ENCODE measurements at regions not wholly inside any gene's neighbourhood (a gene's known extent, or its start where the extent isn't known, plus 50 kb on each side); places are given as distances from the start of the nearest gene placed in this dataset.

DNA sequence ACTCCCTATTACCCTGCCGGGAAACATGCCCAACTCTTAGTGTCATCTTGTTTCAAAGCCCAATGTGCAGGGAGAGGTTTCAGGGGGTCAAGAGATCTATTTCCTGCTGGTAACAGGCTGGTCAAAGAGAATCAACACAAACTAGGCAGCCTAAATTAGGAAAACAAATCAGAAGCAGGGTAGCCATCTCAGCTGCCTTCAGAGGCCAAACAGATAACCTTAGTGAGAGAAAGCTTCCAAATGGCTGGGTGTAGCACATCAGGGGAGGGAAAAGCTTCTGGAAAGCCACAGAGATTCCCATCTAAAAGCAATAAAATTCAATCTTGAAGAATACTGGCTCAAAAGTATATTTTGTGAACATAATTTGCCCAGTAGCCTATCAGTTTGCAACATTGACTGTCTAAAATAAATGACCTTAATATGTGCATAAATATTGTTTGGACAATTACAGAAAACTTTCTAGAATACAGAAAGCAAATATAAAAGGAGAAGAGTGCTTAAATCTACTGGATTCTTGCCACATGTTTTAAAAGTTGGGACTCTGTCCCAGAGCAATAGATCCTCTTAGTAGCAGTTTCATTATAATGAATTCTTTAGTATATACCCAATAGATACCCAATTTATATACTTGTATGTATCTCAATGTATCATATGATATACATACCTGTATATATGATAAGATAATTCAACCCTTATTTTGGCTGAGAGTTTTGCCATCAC, 371.9 kb upstream of the RARB start:
- no peaks in the 10 kb centered on the region for H3K9me3 ChIP-seq
- H3K4me1 ChIP-seq: no peaks in the 10 kb centered on the region
- no peaks in the 10 kb centered on the region for H3K36me3 ChIP-seq
- no peak for DNase-seq (ENCODE audit: extremely low spot score in 2 of 2)
- H3K27me3 ChIP-seq: no peaks in the 10 kb centered on the region
- no peak overlapping the region for H3K27ac ChIP-seq
- no peak overlapping the region for H3K4me3 ChIP-seq
- TF ChIP-seq, protein P1, sequence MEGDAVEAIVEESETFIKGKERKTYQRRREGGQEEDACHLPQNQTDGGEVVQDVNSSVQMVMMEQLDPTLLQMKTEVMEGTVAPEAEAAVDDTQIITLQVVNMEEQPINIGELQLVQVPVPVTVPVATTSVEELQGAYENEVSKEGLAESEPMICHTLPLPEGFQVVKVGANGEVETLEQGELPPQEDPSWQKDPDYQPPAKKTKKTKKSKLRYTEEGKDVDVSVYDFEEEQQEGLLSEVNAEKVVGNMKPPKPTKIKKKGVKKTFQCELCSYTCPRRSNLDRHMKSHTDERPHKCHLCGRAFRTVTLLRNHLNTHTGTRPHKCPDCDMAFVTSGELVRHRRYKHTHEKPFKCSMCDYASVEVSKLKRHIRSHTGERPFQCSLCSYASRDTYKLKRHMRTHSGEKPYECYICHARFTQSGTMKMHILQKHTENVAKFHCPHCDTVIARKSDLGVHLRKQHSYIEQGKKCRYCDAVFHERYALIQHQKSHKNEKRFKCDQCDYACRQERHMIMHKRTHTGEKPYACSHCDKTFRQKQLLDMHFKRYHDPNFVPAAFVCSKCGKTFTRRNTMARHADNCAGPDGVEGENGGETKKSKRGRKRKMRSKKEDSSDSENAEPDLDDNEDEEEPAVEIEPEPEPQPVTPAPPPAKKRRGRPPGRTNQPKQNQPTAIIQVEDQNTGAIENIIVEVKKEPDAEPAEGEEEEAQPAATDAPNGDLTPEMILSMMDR (IDR thresholded peaks at IDR 0.05): no peak
- no peak for TF ChIP-seq POLR2A (IDR thresholded peaks at IDR 0.05)
- TF ChIP-seq POLR2AphosphoS5 (IDR thresholded peaks at IDR 0.05; ENCODE audit: insufficient read depth in 1 of 2, low read depth in 1 of 2): no peak
- intact Hi-C loops (cut with DNase I): no loop called here

DNA sequence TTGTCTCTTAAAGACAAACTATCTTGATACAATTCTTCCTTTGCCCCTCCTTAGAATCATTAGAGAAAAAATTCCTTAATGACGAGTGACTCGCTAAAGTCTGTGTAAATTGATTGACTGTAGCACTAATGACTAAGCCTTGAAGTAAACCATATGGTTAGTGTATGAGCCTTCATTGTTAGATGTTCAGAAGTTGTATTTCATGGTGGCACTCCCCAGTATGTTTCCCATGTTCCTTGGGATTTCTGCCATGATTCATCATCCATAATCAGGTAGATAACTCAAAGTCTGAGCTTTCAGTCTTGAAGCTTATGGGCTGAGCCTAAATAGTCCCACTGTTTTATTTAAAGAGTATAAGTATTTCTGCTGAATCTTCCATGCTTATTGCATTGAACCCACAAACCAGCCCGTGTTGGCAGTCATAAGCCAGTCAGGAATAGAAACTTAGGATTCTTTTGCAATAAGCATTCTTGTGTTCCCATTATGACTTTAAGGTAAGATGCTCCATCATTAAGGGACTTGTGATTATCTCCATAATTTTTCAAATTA, 371.2 kb upstream of the RARB start:
- Histone ChIP-seq H3K4me3 (no peak overlapping the region), H3K9me3 (no peaks in the 10 kb centered on the region), H3K27ac (no peak overlapping the region), H3K4me1 (no peaks in the 10 kb centered on the region), H3K36me3 (no peaks in the 10 kb centered on the region), H3K27me3 (no peaks in the 10 kb centered on the region)
- TF ChIP-seq, protein P1 (IDR thresholded peaks at IDR 0.05): no peak
- TF ChIP-seq POLR2A (IDR thresholded peaks at IDR 0.05) (no peak), POLR2AphosphoS5 (IDR thresholded peaks at IDR 0.05; ENCODE audit: insufficient read depth in 1 of 2, low read depth in 1 of 2) (no peak)
- intact Hi-C loops (cut with DNase I): no loop called here
- DNase-seq (ENCODE audit: extremely low spot score in 2 of 2): no peak

DNA sequence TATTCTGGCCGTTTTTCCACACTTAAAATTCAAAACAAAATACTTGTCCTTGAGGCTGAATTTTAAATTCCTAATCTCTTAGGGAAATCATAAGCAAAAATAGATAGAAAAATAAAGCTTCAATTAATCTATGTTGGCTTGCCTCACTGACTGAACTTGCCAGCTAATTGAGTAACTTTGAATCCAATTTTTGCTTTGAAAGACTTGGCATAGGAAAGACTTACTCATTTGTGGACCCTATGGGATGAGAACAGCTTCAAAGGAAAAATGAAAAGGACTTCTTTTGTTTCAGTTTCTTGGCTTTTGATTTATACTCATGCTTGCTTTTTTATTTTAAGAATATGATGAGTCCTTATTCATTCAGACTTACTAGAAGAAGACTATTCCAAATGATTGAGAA, 370.7 kb upstream of the RARB start:
- H3K4me3 ChIP-seq: no peak overlapping the region
- no peaks in the 10 kb centered on the region for H3K36me3 ChIP-seq
- H3K27me3 ChIP-seq: no peaks in the 10 kb centered on the region
- H3K27ac ChIP-seq: no peak overlapping the region
- TF ChIP-seq POLR2A (IDR thresholded peaks at IDR 0.05) (no peak), POLR2AphosphoS5 (IDR thresholded peaks at IDR 0.05; ENCODE audit: insufficient read depth in 1 of 2, low read depth in 1 of 2) (no peak)
- TF ChIP-seq, protein P1 (IDR thresholded peaks at IDR 0.05): no peak
- H3K4me1 ChIP-seq: no peaks in the 10 kb centered on the region
- intact Hi-C loops (cut with DNase I): no loop called here
- no peak for DNase-seq (ENCODE audit: extremely low spot score in 2 of 2)
- no peaks in the 10 kb centered on the region for H3K9me3 ChIP-seq

DNA sequence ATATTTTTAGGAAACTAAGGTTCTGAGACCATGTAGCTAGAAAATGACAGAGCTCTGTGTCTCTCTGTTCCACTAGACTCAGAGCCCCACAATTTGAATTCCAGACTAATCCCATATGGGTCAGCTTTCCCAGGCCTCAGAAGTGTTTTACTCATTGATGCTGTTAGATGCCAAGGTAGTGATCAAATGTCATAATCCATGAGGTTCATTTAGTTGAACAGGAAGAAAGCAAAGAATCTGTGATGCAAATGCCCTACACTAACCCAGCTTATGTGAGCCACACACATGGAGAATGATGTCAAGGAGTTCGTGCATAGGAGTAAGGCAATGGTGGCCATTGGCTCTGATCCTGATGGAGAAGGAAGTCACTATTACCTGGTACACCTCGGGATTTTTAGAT, 363.4 kb upstream of the RARB start:
- intact Hi-C loops (cut with DNase I): no loop called here
- DNase-seq (ENCODE audit: extremely low spot score in 2 of 2): no peak
- Histone ChIP-seq H3K27me3 (no peaks in the 10 kb centered on the region), H3K9me3 (no peaks in the 10 kb centered on the region), H3K4me3 (no peak overlapping the region), H3K36me3 (no peaks in the 10 kb centered on the region), H3K4me1 (no peaks in the 10 kb centered on the region), H3K27ac (no peak overlapping the region)
- TF ChIP-seq POLR2AphosphoS5 (IDR thresholded peaks at IDR 0.05; ENCODE audit: insufficient read depth in 1 of 2, low read depth in 1 of 2) (no peak), POLR2A (IDR thresholded peaks at IDR 0.05) (no peak)
- TF ChIP-seq, protein P1 (IDR thresholded peaks at IDR 0.05): no peak

DNA sequence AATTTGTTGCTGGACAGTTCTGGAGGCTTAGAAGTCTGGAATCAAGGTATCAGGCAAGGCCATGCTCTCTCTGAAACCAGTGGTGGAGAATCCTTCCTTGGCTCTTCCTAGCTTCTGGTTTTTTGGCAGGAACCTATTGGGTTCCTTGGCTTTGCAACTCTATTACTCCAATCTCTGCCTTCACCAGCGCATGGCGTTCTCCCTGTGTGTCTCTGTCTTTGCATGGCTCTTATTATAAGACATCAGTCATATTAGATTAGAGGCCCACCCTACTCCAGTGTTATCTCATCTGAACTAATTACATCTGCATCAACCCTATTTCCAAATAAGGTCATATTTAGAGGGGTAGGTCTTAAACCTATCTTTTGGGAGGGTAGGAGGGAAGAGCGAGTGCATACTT, 358.1 kb upstream of the RARB start:
- DNase-seq (ENCODE audit: extremely low spot score in 2 of 2): no peak
- no peaks in the 10 kb centered on the region for H3K4me1 ChIP-seq
- no peak overlapping the region for H3K4me3 ChIP-seq
- H3K27ac ChIP-seq: no peak overlapping the region
- H3K9me3 ChIP-seq: no peaks in the 10 kb centered on the region
- intact Hi-C loops (cut with DNase I): no loop called here
- H3K36me3 ChIP-seq: no peaks in the 10 kb centered on the region
- H3K27me3 ChIP-seq: no peaks in the 10 kb centered on the region
- TF ChIP-seq POLR2AphosphoS5 (IDR thresholded peaks at IDR 0.05; ENCODE audit: insufficient read depth in 1 of 2, low read depth in 1 of 2) (no peak), POLR2A (IDR thresholded peaks at IDR 0.05) (no peak)
- TF ChIP-seq, protein P1 (IDR thresholded peaks at IDR 0.05): no peak
